ENCODE measurements at regions not wholly inside any gene's neighbourhood (a gene's known extent, or its start where the extent isn't known, plus 50 kb on each side); places are given as distances from the start of the nearest gene placed in this dataset.

- no peak for TF ChIP-seq CTCF (IDR thresholded peaks at IDR 0.05; ENCODE audit: low read length)
- TF ChIP-seq EZH2 (optimal IDR thresholded peaks at IDR 0.05; ENCODE audit: low read depth, low read length) = no peak
These were observed 111.5 kb downstream of the NPTX2 start for GRCh38 chr7:98728555-98728954.

All from MM.1S (cell line).